HG03558 (cell line): ENCODE measurements at regions not wholly inside any gene's neighbourhood (a gene's known extent, or its start where the extent isn't known, plus 50 kb on each side); places are given as distances from the start of the nearest gene placed in this dataset.
"Not testable (repeated sequence)": the region's sequence is repeated elsewhere in the genome, so short reads cannot be mapped to it uniquely, and the experiment has no call there.

Experiments used
- ATAC-seq: cut with Tn5 transposase; IDR thresholded peaks from one replicate; pipeline ENCODE4 v1.9.1; 2021; ENCODE audit warnings: moderate number of reproducible peaks; ENCODE audit not compliant: unreplicated experiment; ENCODE audit errors: extremely low read depth

GRCh38 chr7:65509368-65510186, 135.9 kb downstream of the ZNF92 start:
- no peak for ATAC-seq

- ATAC-seq: not testable (repeated sequence)
These were observed 136.5 kb downstream of the ZNF92 start for GRCh38 chr7:65510187-65510538.

- ATAC-seq: not testable (repeated sequence)
These were observed 146.1 kb downstream of the ZNF92 start for GRCh38 chr7:65519751-65520150.

- ATAC-seq: not testable (repeated sequence)
These were observed 172.0 kb downstream of the ZNF92 start for GRCh38 chr7:65545465-65546161.

- ATAC-seq: not testable (repeated sequence)
These were observed 176.2 kb downstream of the ZNF92 start for GRCh38 chr7:65549589-65550443.

- not testable (repeated sequence) for ATAC-seq
These were observed 176.8 kb downstream of the ZNF92 start for GRCh38 chr7:65550444-65550809.

GRCh38 chr7:65551042-65551441, 177.4 kb downstream of the ZNF92 start:
- not testable (repeated sequence) for ATAC-seq

GRCh38 chr7:65554553-65555476, 181.2 kb downstream of the ZNF92 start:
- not testable (repeated sequence) for ATAC-seq

- ATAC-seq: not testable (repeated sequence)
These were observed 184.9 kb downstream of the ZNF92 start for GRCh38 chr7:65558584-65558983.

GRCh38 chr7:65561786-65562372, 188.2 kb downstream of the ZNF92 start:
- ATAC-seq: not testable (repeated sequence)

GRCh38 chr7:65562522-65562921, 188.9 kb downstream of the ZNF92 start:
- ATAC-seq: peak; percentile 65

- ATAC-seq: not testable (repeated sequence)
These were observed 189.7 kb downstream of the ZNF92 start for GRCh38 chr7:65563333-65563732.

- not testable (repeated sequence) for ATAC-seq
These were observed 194.6 kb downstream of the ZNF92 start for GRCh38 chr7:65568226-65568625.

GRCh38 chr7:65570990-65571389, 197.3 kb downstream of the ZNF92 start:
- not testable (repeated sequence) for ATAC-seq

GRCh38 chr7:65572581-65572980, 198.9 kb downstream of the ZNF92 start:
- ATAC-seq: not testable (repeated sequence)

GRCh38 chr7:65576370-65576769, 202.7 kb downstream of the ZNF92 start:
- ATAC-seq: not testable (repeated sequence)

GRCh38 chr7:65582518-65583119, 209.0 kb downstream of the ZNF92 start:
- not testable (repeated sequence) for ATAC-seq

GRCh38 chr7:65602495-65602894, 228.8 kb downstream of the ZNF92 start:
- ATAC-seq: not testable (repeated sequence)

- ATAC-seq: no peak
These were observed 235.5 kb downstream of the ZNF92 start for GRCh38 chr7:65609131-65609530.
